Neural crest cell (in vitro differentiated cells): ENCODE measurements at regions not wholly inside any gene's neighbourhood (a gene's known extent, or its start where the extent isn't known, plus 50 kb on each side); places are given as distances from the start of the nearest gene placed in this dataset.

ENCODE experiments used
- DNase-seq: peaks from one replicate; pipeline ENCODE4 v3.0.0; 2021; ENCODE audit warnings: low read depth, mixed read lengths, low spot score
- H3K27ac Mint-ChIP-seq: one replicate; pipeline ENCODE4 v1.8.0; 2021; ENCODE audit warnings: mild to moderate bottlenecking, mixed read lengths; ENCODE audit not compliant: unreplicated experiment
- H3K27me3 Mint-ChIP-seq: 2 replicates; pipeline ENCODE4 v1.8.0; 2021; ENCODE audit warnings: low read depth, mild to moderate bottlenecking, mixed read lengths
- H3K36me3 Mint-ChIP-seq: 2 replicates; pipeline ENCODE4 v1.8.0; 2021; ENCODE audit warnings: low read depth, mild to moderate bottlenecking, mixed read lengths
- H3K4me1 Mint-ChIP-seq: 2 replicates; pipeline ENCODE4 v1.8.0; 2021; ENCODE audit warnings: mixed read lengths
- H3K4me3 Mint-ChIP-seq: one replicate; pipeline ENCODE4 v1.8.0; 2021; ENCODE audit warnings: mild to moderate bottlenecking, mixed read lengths
- H3K9me3 Mint-ChIP-seq: 2 replicates; pipeline ENCODE4 v1.8.0; 2021; ENCODE audit warnings: mixed read lengths
- TF ChIP-seq, protein P1 (sequence below): fragments of 200-600 bp; sonication (generic); conservative IDR thresholded peaks from 2 replicates; pipeline ENCODE4 v1.5.0; 2021; ENCODE audit warnings: antibody characterized with exemption, mild to moderate bottlenecking

DNA sequence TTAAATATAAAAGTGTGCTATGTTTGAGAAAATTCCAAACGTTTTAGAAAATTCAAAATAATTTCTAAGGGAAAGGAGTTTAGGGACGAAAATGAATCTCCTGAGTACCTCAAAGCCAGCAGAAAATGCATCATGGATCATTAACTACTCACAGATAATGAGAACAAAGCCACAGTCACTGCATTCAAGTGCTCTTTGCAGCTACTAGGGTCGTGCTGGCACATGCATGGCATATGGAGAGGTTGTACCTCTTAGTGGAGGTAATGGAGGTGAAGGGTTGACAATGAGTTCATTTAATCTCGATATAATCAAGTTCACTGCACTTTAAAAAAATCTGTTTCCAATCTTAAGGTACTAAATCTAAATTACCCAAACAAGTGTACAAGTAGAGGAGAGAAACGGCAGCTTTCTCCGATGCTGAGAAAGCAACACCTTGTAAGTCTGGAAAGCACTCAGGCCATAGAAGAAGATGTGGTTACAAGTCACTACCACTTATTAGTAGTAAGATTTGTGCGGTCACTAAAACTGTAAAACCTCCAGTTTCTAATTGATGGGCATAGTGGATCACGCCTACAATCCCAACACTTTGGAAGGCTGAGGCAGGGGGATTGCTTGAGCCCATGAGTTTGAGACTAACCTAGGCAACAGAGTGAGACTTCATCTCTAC lies 261.1 kb upstream of the ANO3 start:
- Mint-ChIP-seq H3K36me3 (no peaks in the 10 kb centered on the region), H3K4me3 (no peak overlapping the region), H3K4me1 (peaks cover 11% of the 10 kb centered on the region), H3K27me3 (no peaks in the 10 kb centered on the region), H3K27ac (no peak overlapping the region), H3K9me3 (no peaks in the 10 kb centered on the region)
- TF ChIP-seq, protein P1, sequence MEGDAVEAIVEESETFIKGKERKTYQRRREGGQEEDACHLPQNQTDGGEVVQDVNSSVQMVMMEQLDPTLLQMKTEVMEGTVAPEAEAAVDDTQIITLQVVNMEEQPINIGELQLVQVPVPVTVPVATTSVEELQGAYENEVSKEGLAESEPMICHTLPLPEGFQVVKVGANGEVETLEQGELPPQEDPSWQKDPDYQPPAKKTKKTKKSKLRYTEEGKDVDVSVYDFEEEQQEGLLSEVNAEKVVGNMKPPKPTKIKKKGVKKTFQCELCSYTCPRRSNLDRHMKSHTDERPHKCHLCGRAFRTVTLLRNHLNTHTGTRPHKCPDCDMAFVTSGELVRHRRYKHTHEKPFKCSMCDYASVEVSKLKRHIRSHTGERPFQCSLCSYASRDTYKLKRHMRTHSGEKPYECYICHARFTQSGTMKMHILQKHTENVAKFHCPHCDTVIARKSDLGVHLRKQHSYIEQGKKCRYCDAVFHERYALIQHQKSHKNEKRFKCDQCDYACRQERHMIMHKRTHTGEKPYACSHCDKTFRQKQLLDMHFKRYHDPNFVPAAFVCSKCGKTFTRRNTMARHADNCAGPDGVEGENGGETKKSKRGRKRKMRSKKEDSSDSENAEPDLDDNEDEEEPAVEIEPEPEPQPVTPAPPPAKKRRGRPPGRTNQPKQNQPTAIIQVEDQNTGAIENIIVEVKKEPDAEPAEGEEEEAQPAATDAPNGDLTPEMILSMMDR = no peak
- DNase-seq = no peak

DNA sequence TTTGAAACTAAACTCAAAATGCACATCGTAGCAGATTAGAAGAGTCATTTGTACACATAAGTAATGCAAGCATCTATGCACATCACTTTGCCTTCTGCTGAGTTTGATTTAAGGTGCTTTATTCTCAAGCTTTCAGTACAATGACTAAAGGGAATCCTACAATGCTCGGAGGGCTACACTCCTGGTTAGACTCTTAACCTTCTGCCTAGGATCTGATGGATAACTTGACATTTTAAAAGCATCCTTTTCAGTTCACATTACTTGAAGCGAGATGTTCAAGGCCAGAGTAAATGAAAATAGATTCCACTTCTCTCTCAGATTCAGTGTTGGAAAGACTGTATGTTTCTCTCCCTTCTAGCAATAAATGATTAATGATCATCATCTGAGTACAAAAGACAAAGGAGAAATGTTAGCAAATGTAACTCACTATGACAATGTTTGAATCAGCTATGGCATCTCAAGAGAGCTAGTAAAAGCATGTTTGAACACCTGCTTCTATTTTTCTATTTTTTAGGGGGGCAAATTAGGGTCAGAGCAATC lies 259.2 kb upstream of the ANO3 start:
- TF ChIP-seq, protein P1 = no peak
- no peaks in the 10 kb centered on the region for H3K27me3 Mint-ChIP-seq
- H3K4me1 Mint-ChIP-seq = peaks cover 11% of the 10 kb centered on the region
- H3K4me3 Mint-ChIP-seq = no peak overlapping the region
- no peak for DNase-seq
- H3K27ac Mint-ChIP-seq = no peak overlapping the region
- no peaks in the 10 kb centered on the region for H3K9me3 Mint-ChIP-seq
- no peaks in the 10 kb centered on the region for H3K36me3 Mint-ChIP-seq

DNA sequence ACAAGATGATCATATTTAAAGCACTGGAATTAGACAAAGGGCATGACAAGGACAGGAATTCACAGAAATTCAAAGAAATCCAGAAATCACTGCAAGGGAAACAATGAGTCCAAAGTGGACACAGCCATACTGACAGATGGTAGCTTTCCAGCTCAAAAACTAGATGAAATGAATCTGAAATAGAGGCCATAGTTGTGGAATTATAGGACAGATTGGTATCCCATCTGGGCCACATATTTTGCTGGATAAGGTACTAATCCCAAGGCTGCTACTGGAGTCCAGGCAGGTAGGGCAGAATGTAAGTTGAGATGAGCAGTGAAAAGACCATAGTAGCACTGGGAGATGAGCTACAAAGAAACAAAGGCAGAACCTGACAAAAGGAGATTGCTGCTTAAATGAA lies 258.3 kb upstream of the ANO3 start:
- Mint-ChIP-seq H3K27ac (no peak overlapping the region), H3K27me3 (no peaks in the 10 kb centered on the region), H3K9me3 (no peaks in the 10 kb centered on the region), H3K36me3 (no peaks in the 10 kb centered on the region), H3K4me1 (peaks cover 5% of the 10 kb centered on the region), H3K4me3 (no peak overlapping the region)
- TF ChIP-seq, protein P1 = no peak
- DNase-seq = no peak

DNA sequence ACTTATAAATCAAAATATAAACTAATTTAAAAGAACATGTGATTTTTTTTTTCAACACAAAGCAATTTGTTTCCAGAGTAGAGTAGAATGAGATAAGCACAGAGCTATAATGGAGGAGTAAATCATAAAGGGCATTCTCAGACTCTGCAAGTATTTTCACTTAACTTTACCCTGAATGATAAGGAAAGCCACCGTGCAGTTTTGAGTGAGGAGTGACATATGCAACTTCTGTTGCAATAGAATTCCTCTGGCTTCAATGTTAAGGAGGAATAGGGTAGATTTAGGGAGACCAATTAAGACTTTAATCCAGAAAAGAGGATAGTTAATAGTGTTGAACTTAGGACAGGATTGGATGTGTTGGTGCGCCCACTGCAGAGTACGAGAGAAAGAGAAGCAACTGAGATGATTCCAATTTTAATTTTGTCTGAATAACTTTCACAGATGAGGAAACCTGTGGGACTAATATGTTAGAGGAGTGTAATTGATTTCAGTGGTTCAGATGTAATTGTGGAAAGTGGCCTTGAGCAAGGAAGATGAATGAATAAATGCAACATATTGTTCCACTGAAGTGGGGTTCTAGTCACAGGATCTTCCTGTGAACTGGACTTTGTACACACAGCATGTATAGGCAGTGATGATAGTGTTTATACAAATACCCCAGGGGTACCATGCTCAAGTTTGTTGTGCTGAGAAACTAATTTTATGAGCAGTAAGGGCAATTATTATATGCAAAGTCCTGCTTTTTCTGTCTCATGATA lies 255.5 kb upstream of the ANO3 start:
- H3K36me3 Mint-ChIP-seq = no peaks in the 10 kb centered on the region
- no peaks in the 10 kb centered on the region for H3K4me1 Mint-ChIP-seq
- TF ChIP-seq, protein P1 = no peak
- no peaks in the 10 kb centered on the region for H3K27me3 Mint-ChIP-seq
- no peak overlapping the region for H3K4me3 Mint-ChIP-seq
- H3K27ac Mint-ChIP-seq = no peak overlapping the region
- DNase-seq = no peak
- no peaks in the 10 kb centered on the region for H3K9me3 Mint-ChIP-seq

DNA sequence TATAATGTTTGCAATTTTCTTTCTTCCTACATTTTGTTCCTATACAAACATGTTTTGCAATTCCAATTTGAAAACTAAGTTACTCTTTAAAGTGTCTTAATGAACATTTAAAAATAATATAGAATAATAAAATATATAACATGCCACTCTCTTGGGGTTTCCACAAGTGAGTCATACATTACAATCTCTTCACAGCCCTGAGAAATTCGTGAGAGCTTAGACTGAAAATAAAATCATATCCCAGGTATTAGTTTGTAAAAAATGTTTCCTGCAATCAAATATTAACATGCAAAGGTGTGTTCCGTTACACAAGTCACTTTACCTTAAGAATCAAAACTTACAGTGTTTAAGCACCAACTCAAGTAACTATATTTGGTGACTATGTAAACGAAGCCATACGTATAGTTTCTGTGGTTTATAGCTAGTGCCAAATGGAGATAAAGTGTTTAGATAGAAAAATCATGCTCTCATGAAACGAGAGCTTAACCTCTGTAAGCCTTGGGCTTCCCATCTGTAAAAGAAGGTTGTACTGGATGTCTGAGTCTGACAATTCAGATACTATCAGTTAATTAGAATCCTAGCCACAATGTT lies 253.6 kb upstream of the ANO3 start:
- H3K4me1 Mint-ChIP-seq = no peaks in the 10 kb centered on the region
- no peak overlapping the region for H3K27ac Mint-ChIP-seq
- H3K36me3 Mint-ChIP-seq = no peaks in the 10 kb centered on the region
- TF ChIP-seq, protein P1 = no peak
- no peaks in the 10 kb centered on the region for H3K9me3 Mint-ChIP-seq
- H3K4me3 Mint-ChIP-seq = no peak overlapping the region
- no peak for DNase-seq
- no peaks in the 10 kb centered on the region for H3K27me3 Mint-ChIP-seq
